ENCODE measurements at regions not wholly inside any gene's neighbourhood (a gene's known extent, or its start where the extent isn't known, plus 50 kb on each side); places are given as distances from the start of the nearest gene placed in this dataset.
"Not testable (repeated sequence)": the region's sequence is repeated elsewhere in the genome, so short reads cannot be mapped to it uniquely, and the experiment has no call there.

- H2BK120ac ChIP-seq (ENCODE audit: low read depth, low read length); H2BK15ac ChIP-seq (ENCODE audit: low read depth, low read length); intact Hi-C loops (cut with micrococcal nuclease); H2AK9ac ChIP-seq (replicated peaks; ENCODE audit: low read depth, low read length, poor library complexity); DNase-seq; H3K4me3 ChIP-seq (ENCODE audit: insufficient read depth, low read depth, low read length); H4K5ac ChIP-seq (ENCODE audit: low read depth, low read length); H4K91ac ChIP-seq (ENCODE audit: insufficient read depth, low read depth, low read length); H3K27ac ChIP-seq (ENCODE audit: insufficient read depth, low read length); H3K9me3 ChIP-seq (ENCODE audit: control insufficient read depth, insufficient read depth, low read length); H3K4ac ChIP-seq (ENCODE audit: low read depth, low read length); BruUV-seq (replicated peaks); H3K79me1 ChIP-seq (ENCODE audit: low read depth in 1 of 2, low read length in 2 of 2); H4K20me1 ChIP-seq (ENCODE audit: insufficient read depth, low read length); ATAC-seq (ENCODE audit: low read depth); POLR2A ChIA-PET (ENCODE audit: unreplicated experiment); H3K36me3 ChIP-seq (ENCODE audit: control insufficient read depth, insufficient read depth, low read length); H3K4me2 ChIP-seq (ENCODE audit: low read depth, low read length); H2BK20ac ChIP-seq (ENCODE audit: low read depth, low read length); dilution Hi-C loops (cut with HindIII; ENCODE audit: low sequenced_read_pairs, unreplicated experiment); H3K4me1 ChIP-seq (ENCODE audit: control insufficient read depth, insufficient read depth, low read length); H3K14ac ChIP-seq (replicated peaks; ENCODE audit: low read depth, low read length); in situ Hi-C loops (cut with MboI; ENCODE audit: low sequenced_read_pairs); H3K18ac ChIP-seq (ENCODE audit: low read depth, low read length); H3K9me1 ChIP-seq (ENCODE audit: insufficient read depth, low read length); H3K56ac ChIP-seq (ENCODE audit: extremely low read depth, insufficient read depth, low read length); H2AFZ ChIP-seq (replicated peaks; ENCODE audit: low read length, poor library complexity); CTCF ChIA-PET; H3K9ac ChIP-seq (ENCODE audit: low read depth, low read length); H3K27me3 ChIP-seq (ENCODE audit: control insufficient read depth, insufficient read depth, low read length); H2BK5ac ChIP-seq (ENCODE audit: low read depth, low read length, poor library complexity, severe bottlenecking); H4K8ac ChIP-seq (ENCODE audit: low read depth in 2 of 2, low read length in 2 of 2); H2AK5ac ChIP-seq (ENCODE audit: low read depth, low read length); H3K23ac ChIP-seq (ENCODE audit: low read depth, low read length): not testable (repeated sequence)
- 78% methylated on average over 2 of the region's 15 CpGs; no CpG with 5 or more reads in 1 of the 2 experiments for WGBS, 2 experiments (ENCODE audit: extremely low coverage in 2 of 2, insufficient read length in 1 of 2)
- 0 out of 2 replicates have a peak, but pooled peaks have one; percentile 4 for TF ChIP-seq CTCF (conservative IDR thresholded peaks at IDR 0.05; ENCODE audit: low read depth, low read length)
Observed at GRCh38 chr12:131623404-131624368, 87.2 kb upstream of the SFSWAP start.

GRCh38 chr12:131624369-131624739, 86.5 kb upstream of the SFSWAP start:
- H2AK9ac ChIP-seq (replicated peaks; ENCODE audit: low read depth, low read length, poor library complexity); H3K9me1 ChIP-seq (ENCODE audit: insufficient read depth, low read length); H3K27me3 ChIP-seq (ENCODE audit: control insufficient read depth, insufficient read depth, low read length); CTCF ChIA-PET; H3K79me1 ChIP-seq (ENCODE audit: low read depth in 1 of 2, low read length in 2 of 2); H3K14ac ChIP-seq (replicated peaks; ENCODE audit: low read depth, low read length); ATAC-seq (ENCODE audit: low read depth); dilution Hi-C loops (cut with HindIII; ENCODE audit: low sequenced_read_pairs, unreplicated experiment); H2BK120ac ChIP-seq (ENCODE audit: low read depth, low read length); H4K91ac ChIP-seq (ENCODE audit: insufficient read depth, low read depth, low read length); intact Hi-C loops (cut with micrococcal nuclease); H3K4ac ChIP-seq (ENCODE audit: low read depth, low read length); H3K4me1 ChIP-seq (ENCODE audit: control insufficient read depth, insufficient read depth, low read length); in situ Hi-C loops (cut with MboI; ENCODE audit: low sequenced_read_pairs); H2AK5ac ChIP-seq (ENCODE audit: low read depth, low read length); H4K5ac ChIP-seq (ENCODE audit: low read depth, low read length); H4K20me1 ChIP-seq (ENCODE audit: insufficient read depth, low read length); H4K8ac ChIP-seq (ENCODE audit: low read depth in 2 of 2, low read length in 2 of 2); H2BK20ac ChIP-seq (ENCODE audit: low read depth, low read length); H3K56ac ChIP-seq (ENCODE audit: extremely low read depth, insufficient read depth, low read length); H2AFZ ChIP-seq (replicated peaks; ENCODE audit: low read length, poor library complexity); H3K4me2 ChIP-seq (ENCODE audit: low read depth, low read length); H3K9me3 ChIP-seq (ENCODE audit: control insufficient read depth, insufficient read depth, low read length); H2BK5ac ChIP-seq (ENCODE audit: low read depth, low read length, poor library complexity, severe bottlenecking); POLR2A ChIA-PET (ENCODE audit: unreplicated experiment); DNase-seq; H2BK15ac ChIP-seq (ENCODE audit: low read depth, low read length); H3K36me3 ChIP-seq (ENCODE audit: control insufficient read depth, insufficient read depth, low read length); H3K9ac ChIP-seq (ENCODE audit: low read depth, low read length); BruUV-seq (replicated peaks); H3K18ac ChIP-seq (ENCODE audit: low read depth, low read length); H3K4me3 ChIP-seq (ENCODE audit: insufficient read depth, low read depth, low read length); H3K23ac ChIP-seq (ENCODE audit: low read depth, low read length); H3K27ac ChIP-seq (ENCODE audit: insufficient read depth, low read length): not testable (repeated sequence)
- no CpG with 5 or more reads among the region's 3 CpGs for WGBS, 2 experiments (ENCODE audit: extremely low coverage in 2 of 2, insufficient read length in 1 of 2)

Measured in IMR-90 (cell line).